Endothelial cell of umbilical vein (primary cell): ENCODE measurements at regions not wholly inside any gene's neighbourhood (a gene's known extent, or its start where the extent isn't known, plus 50 kb on each side); places are given as distances from the start of the nearest gene placed in this dataset.

Experiments
- EZH2 ChIP-seq: IDR thresholded peaks from 2 replicates; pipeline ENCODE4 v1.6.1; 2012; ENCODE audit warnings: borderline replicate concordance, low read depth, mild to moderate bottlenecking, moderate library complexity, low read length, inconsistent platforms; ENCODE audit not compliant: severe bottlenecking
- GATA2 ChIP-seq: IDR thresholded peaks from 2 replicates; pipeline ENCODE4 v1.7.0; 2011; ENCODE audit warnings: low read depth, mild to moderate bottlenecking, moderate library complexity, mixed read lengths, low read length; ENCODE audit not compliant: insufficient read length, insufficient read depth
- POLR2A ChIP-seq: IDR thresholded peaks from 2 replicates; pipeline ENCODE4 v1.6.1; 2012; ENCODE audit warnings: low read depth, mild to moderate bottlenecking, control low read depth, low read length
- POLR2AphosphoS5 ChIP-seq: IDR thresholded peaks from 2 replicates; pipeline ENCODE4 v1.6.1; 2012; ENCODE audit warnings: low read depth, mild to moderate bottlenecking, control low read depth, low read length, moderate library complexity; ENCODE audit not compliant: insufficient read depth
- TF ChIP-seq, protein P1 (sequence below), 2 donors: IDR thresholded peaks; 1 replicate in 1 of 2; 2 replicates in 1 of 2; pipeline ENCODE4 v1.5.1; 2011; ENCODE audit warnings: low read length in 2 of 2, mild to moderate bottlenecking in 2 of 2, moderate library complexity in 2 of 2, control low read depth in 1 of 2, inconsistent platforms in 1 of 2, low read depth in 1 of 2; ENCODE audit not compliant: insufficient read depth in 1 of 2; ENCODE audit errors: extremely low read depth in 1 of 2

DNA sequence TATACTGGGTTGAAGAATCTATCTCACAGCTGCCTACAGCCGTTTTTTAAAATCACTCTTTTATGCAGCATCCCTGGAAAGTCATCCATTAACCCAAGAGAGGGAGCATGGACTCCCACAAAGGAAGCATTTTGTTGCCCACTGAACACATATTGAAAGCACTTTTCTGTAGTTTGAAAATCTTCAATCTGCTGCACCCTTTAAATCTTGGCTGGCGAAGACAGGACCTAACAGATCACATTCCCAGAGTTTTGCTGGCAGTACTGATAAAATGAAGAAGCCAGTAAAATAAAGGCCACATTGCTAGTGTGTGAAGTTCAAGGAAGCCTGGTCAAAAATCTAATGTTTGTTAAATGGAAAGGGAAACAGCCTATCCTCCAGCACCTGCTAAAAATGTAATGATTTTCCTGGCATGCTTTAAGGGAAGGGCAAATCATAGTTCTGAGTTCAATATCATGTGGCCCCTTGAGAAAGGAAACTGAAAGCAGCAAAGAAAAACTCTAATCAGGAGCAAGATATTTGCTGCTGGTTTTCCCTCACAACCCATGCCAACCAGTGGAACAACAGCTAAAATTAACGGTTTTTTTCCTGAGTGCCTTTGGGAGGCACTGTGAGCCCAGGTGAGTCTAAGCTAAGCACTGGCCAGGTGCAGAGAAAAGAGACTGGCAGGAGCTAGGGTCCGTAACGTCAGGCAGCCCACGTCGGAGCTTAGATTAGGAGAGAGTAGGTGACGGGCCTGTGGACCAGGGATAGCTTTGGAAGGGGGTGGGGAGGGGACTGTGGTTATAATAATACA, 97.9 kb upstream of the PALS2 start:
- TF ChIP-seq, protein P1, sequence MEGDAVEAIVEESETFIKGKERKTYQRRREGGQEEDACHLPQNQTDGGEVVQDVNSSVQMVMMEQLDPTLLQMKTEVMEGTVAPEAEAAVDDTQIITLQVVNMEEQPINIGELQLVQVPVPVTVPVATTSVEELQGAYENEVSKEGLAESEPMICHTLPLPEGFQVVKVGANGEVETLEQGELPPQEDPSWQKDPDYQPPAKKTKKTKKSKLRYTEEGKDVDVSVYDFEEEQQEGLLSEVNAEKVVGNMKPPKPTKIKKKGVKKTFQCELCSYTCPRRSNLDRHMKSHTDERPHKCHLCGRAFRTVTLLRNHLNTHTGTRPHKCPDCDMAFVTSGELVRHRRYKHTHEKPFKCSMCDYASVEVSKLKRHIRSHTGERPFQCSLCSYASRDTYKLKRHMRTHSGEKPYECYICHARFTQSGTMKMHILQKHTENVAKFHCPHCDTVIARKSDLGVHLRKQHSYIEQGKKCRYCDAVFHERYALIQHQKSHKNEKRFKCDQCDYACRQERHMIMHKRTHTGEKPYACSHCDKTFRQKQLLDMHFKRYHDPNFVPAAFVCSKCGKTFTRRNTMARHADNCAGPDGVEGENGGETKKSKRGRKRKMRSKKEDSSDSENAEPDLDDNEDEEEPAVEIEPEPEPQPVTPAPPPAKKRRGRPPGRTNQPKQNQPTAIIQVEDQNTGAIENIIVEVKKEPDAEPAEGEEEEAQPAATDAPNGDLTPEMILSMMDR (IDR thresholded peaks at IDR 0.05; ENCODE audit: extremely low read depth in 1 of 2, insufficient read depth in 1 of 2, low read depth in 1 of 2, low read length in 2 of 2) = no peak
- TF ChIP-seq EZH2 (no peak), POLR2A (no peak), GATA2 (no peak), POLR2AphosphoS5 (no peak)
